Astrocyte (in vitro differentiated cells and primary cell): ENCODE measurements at regions not wholly inside any gene's neighbourhood (a gene's known extent, or its start where the extent isn't known, plus 50 kb on each side); places are given as distances from the start of the nearest gene placed in this dataset.

ENCODE experiments used
- DNase-seq: peaks from one replicate; pipeline ENCODE4 v3.0.0-alpha.2; 2010; ENCODE audit warnings: low read depth
- FAIRE-seq: peaks from 2 replicates; lab custom pipeline; 2011; peaks lifted over from hg19 to GRCh38; lab: Jason Lieb, UNC
- H2AFZ ChIP-seq: 2 replicates; pipeline ENCODE4 v1.6.0; 2012; ENCODE audit warnings: low read depth, low read length, inconsistent platforms
- H3K27ac ChIP-seq: 2 replicates; pipeline ENCODE4 v1.5.1; 2011; ENCODE audit warnings: low read depth, low read length, inconsistent platforms
- H3K27me3 ChIP-seq: 2 replicates; pipeline ENCODE4 v1.6.0; 2011; ENCODE audit warnings: low read length, inconsistent platforms; ENCODE audit not compliant: insufficient read depth
- H3K36me3 ChIP-seq: 2 replicates; pipeline ENCODE4 v1.5.1; 2011; ENCODE audit warnings: low read length, inconsistent platforms; ENCODE audit not compliant: insufficient read depth
- H3K4me1 ChIP-seq: 2 replicates; pipeline ENCODE4 v1.5.1; 2011; ENCODE audit warnings: low read length, inconsistent platforms; ENCODE audit not compliant: insufficient read depth
- H3K4me2 ChIP-seq: 2 replicates; pipeline ENCODE4 v1.6.0; 2012; ENCODE audit warnings: low read length, inconsistent platforms
- H3K4me3 ChIP-seq: 2 replicates; pipeline ENCODE4 v1.5.1; 2011; ENCODE audit warnings: low read depth, mild to moderate bottlenecking, low read length, inconsistent platforms; ENCODE audit not compliant: insufficient read depth
- H3K79me2 ChIP-seq: 2 replicates; pipeline ENCODE4 v1.6.0; 2012; ENCODE audit warnings: mild to moderate bottlenecking, low read length, inconsistent platforms; ENCODE audit not compliant: insufficient read depth
- H3K9ac ChIP-seq: 2 replicates; pipeline ENCODE4 v1.6.0; 2012; ENCODE audit warnings: mild to moderate bottlenecking, low read length, inconsistent platforms
- H3K9me3 ChIP-seq: 2 replicates; pipeline ENCODE4 v1.5.1; 2012; ENCODE audit warnings: low read depth, mild to moderate bottlenecking, low read length, inconsistent platforms; ENCODE audit not compliant: insufficient read depth
- H4K20me1 ChIP-seq: 2 replicates; pipeline ENCODE4 v1.6.0; 2012; ENCODE audit warnings: low read length, inconsistent platforms; ENCODE audit not compliant: insufficient read depth
- H3K27ac Mint-ChIP-seq: one replicate; pipeline ENCODE4 v1.8.0; 2021; ENCODE audit warnings: mild to moderate bottlenecking, mixed read lengths; ENCODE audit not compliant: unreplicated experiment
- H3K27me3 Mint-ChIP-seq: one replicate; pipeline ENCODE4 v1.8.0; 2021; ENCODE audit warnings: low read depth, mixed read lengths; ENCODE audit not compliant: unreplicated experiment
- H3K36me3 Mint-ChIP-seq: one replicate; pipeline ENCODE4 v1.8.0; 2021; ENCODE audit warnings: low read depth, mixed read lengths; ENCODE audit not compliant: unreplicated experiment
- H3K4me1 Mint-ChIP-seq: one replicate; pipeline ENCODE4 v1.8.0; 2021; ENCODE audit warnings: low read depth, mixed read lengths; ENCODE audit not compliant: unreplicated experiment
- H3K4me3 Mint-ChIP-seq: one replicate; pipeline ENCODE4 v1.8.0; 2021; ENCODE audit warnings: mild to moderate bottlenecking, moderate library complexity, mixed read lengths; ENCODE audit not compliant: unreplicated experiment
- H3K9me3 Mint-ChIP-seq: one replicate; pipeline ENCODE4 v1.8.0; 2021; ENCODE audit warnings: mild to moderate bottlenecking, mixed read lengths; ENCODE audit not compliant: unreplicated experiment
- CTCF ChIP-seq: IDR thresholded peaks from 2 replicates; pipeline ENCODE4 v1.5.1; 2011; ENCODE audit warnings: low read depth, mild to moderate bottlenecking, inconsistent platforms, low read length, moderate library complexity; ENCODE audit not compliant: insufficient read depth
- EZH2 ChIP-seq: IDR thresholded peaks from 2 replicates; pipeline ENCODE4 v1.6.1; 2012; ENCODE audit warnings: mild to moderate bottlenecking, low read length, inconsistent platforms; ENCODE audit not compliant: insufficient read depth

GRCh38 chr2:129491308-129491707, 488.2 kb upstream of the RAB6C start:
- Histone ChIP-seq H3K36me3 (no peaks in the 10 kb centered on the region), H2AFZ (no peak overlapping the region), H3K9ac (no peak overlapping the region), H3K79me2 (no peaks in the 10 kb centered on the region), H3K9me3 (no peaks in the 10 kb centered on the region), H4K20me1 (no peaks in the 10 kb centered on the region), H3K4me2 (no peak overlapping the region), H3K27ac (no peak overlapping the region), H3K4me3 (no peak overlapping the region), H3K4me1 (no peaks in the 10 kb centered on the region), H3K27me3 (no peaks in the 10 kb centered on the region)
- FAIRE-seq (no peak), DNase-seq (no peak)
- Mint-ChIP-seq H3K4me1 (peaks cover 4% of the 10 kb centered on the region), H3K27ac (no peak overlapping the region), H3K9me3 (no peaks in the 10 kb centered on the region), H3K27me3 (peaks cover 1% of the 10 kb centered on the region), H3K36me3 (no peaks in the 10 kb centered on the region), H3K4me3 (no peak overlapping the region)
- no peak for TF ChIP-seq CTCF
- TF ChIP-seq EZH2 = no peak

- Mint-ChIP-seq H3K4me3 (no peak overlapping the region), H3K9me3 (no peaks in the 10 kb centered on the region), H3K4me1 (peaks cover 4% of the 10 kb centered on the region), H3K27me3 (peaks cover 1% of the 10 kb centered on the region), H3K27ac (no peak overlapping the region), H3K36me3 (no peaks in the 10 kb centered on the region)
- Histone ChIP-seq H3K79me2 (no peaks in the 10 kb centered on the region), H3K4me2 (no peak overlapping the region), H3K4me1 (no peaks in the 10 kb centered on the region), H3K9me3 (no peaks in the 10 kb centered on the region), H3K27ac (no peak overlapping the region), H3K27me3 (no peaks in the 10 kb centered on the region), H2AFZ (no peak overlapping the region), H4K20me1 (no peaks in the 10 kb centered on the region), H3K36me3 (no peaks in the 10 kb centered on the region), H3K9ac (no peak overlapping the region), H3K4me3 (no peak overlapping the region)
- no peak for DNase-seq
- no peak for FAIRE-seq
- TF ChIP-seq CTCF = no peak
- no peak for TF ChIP-seq EZH2
These were observed 486.9 kb upstream of the RAB6C start for GRCh38 chr2:129492548-129492947.

GRCh38 chr2:129499747-129500146, 479.7 kb upstream of the RAB6C start:
- Mint-ChIP-seq H3K27me3 (peaks cover 2% of the 10 kb centered on the region), H3K27ac (no peak overlapping the region), H3K9me3 (no peaks in the 10 kb centered on the region), H3K4me1 (peaks cover 10% of the 10 kb centered on the region), H3K36me3 (no peaks in the 10 kb centered on the region), H3K4me3 (no peak overlapping the region)
- Histone ChIP-seq H3K9ac (no peak overlapping the region), H3K79me2 (no peaks in the 10 kb centered on the region), H3K27me3 (no peaks in the 10 kb centered on the region), H3K36me3 (no peaks in the 10 kb centered on the region), H3K4me3 (no peak overlapping the region), H2AFZ (no peak overlapping the region), H4K20me1 (no peaks in the 10 kb centered on the region), H3K4me2 (no peak overlapping the region), H3K27ac (no peak overlapping the region), H3K9me3 (peaks cover 5% of the 10 kb centered on the region), H3K4me1 (no peaks in the 10 kb centered on the region)
- FAIRE-seq (no peak), DNase-seq (no peak)
- TF ChIP-seq EZH2 = no peak
- no peak for TF ChIP-seq CTCF
